Lower leg skin (tissue), 3 donors: ENCODE measurements at regions not wholly inside any gene's neighbourhood (a gene's known extent, or its start where the extent isn't known, plus 50 kb on each side); places are given as distances from the start of the nearest gene placed in this dataset.

Source experiments
- POLR2A ChIP-seq, 2 donors: fragments of 450-650 bp; IDR thresholded peaks; one replicate each; pipeline ENCODE4 v1.6.1; 2016 to 2017; ENCODE audit warnings: antibody characterized with exemption in 2 of 2, mild to moderate bottlenecking in 1 of 2, moderate library complexity in 1 of 2
- TF ChIP-seq, protein P1 (sequence below), 3 donors: fragments of 450-650 bp; IDR thresholded peaks; one replicate each; pipeline ENCODE4 v1.5.1; 2016; ENCODE audit warnings: antibody characterized with exemption in 3 of 3, mild to moderate bottlenecking in 3 of 3, moderate library complexity in 2 of 3

DNA sequence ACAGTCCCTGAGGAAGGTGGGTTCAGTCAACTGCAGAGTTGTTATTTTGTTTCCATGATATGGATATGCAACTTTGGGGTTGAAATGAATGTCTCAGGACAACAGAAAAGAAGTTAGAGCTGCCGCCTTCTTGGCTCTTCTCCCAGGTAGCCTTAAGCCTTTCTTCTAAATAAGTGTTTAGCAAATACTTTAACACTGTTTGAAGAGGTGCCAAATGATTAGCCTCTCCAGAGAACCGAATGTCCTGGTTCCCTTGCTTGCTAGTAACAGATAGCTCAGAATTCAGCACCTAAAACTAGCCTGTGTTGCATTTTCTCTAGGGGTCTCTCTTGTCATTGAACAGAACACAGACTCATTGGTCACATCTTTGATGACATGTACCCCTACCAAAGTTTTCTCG is 127.7 kb upstream of the PIK3R1 start:
- TF ChIP-seq, protein P1, sequence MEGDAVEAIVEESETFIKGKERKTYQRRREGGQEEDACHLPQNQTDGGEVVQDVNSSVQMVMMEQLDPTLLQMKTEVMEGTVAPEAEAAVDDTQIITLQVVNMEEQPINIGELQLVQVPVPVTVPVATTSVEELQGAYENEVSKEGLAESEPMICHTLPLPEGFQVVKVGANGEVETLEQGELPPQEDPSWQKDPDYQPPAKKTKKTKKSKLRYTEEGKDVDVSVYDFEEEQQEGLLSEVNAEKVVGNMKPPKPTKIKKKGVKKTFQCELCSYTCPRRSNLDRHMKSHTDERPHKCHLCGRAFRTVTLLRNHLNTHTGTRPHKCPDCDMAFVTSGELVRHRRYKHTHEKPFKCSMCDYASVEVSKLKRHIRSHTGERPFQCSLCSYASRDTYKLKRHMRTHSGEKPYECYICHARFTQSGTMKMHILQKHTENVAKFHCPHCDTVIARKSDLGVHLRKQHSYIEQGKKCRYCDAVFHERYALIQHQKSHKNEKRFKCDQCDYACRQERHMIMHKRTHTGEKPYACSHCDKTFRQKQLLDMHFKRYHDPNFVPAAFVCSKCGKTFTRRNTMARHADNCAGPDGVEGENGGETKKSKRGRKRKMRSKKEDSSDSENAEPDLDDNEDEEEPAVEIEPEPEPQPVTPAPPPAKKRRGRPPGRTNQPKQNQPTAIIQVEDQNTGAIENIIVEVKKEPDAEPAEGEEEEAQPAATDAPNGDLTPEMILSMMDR (IDR thresholded peaks at IDR 0.05) = no peak
- TF ChIP-seq POLR2A (IDR thresholded peaks at IDR 0.05) = no peak
